H9 (cell line): ENCODE measurements at regions not wholly inside any gene's neighbourhood (a gene's known extent, or its start where the extent isn't known, plus 50 kb on each side); places are given as distances from the start of the nearest gene placed in this dataset.

Experiments used
- DNase-seq: peaks from one replicate; pipeline ENCODE4 v3.0.0-alpha.2; 2017
- H2AFZ ChIP-seq: one replicate; pipeline ENCODE4 v1.6.1; 2013; ENCODE audit warnings: mild to moderate bottlenecking, low read length, control low read depth, moderate library complexity
- H2AK5ac ChIP-seq: 2 replicates; pipeline ENCODE4 v1.6.1; 2013; ENCODE audit warnings: low read length, control low read depth, mixed read lengths; ENCODE audit not compliant: insufficient read length
- H2BK120ac ChIP-seq: one replicate; pipeline ENCODE4 v1.6.1; 2013; ENCODE audit warnings: low read depth, mild to moderate bottlenecking, low read length, control low read depth, inconsistent platforms; ENCODE audit not compliant: poor library complexity, severe bottlenecking
- H2BK12ac ChIP-seq: 2 replicates; pipeline ENCODE4 v1.6.1; 2013; ENCODE audit warnings: low read length, control low read depth, mixed read lengths, low read depth; ENCODE audit not compliant: insufficient read length
- H2BK15ac ChIP-seq: 2 replicates; pipeline ENCODE4 v1.6.1; 2013; ENCODE audit warnings: low read depth, low read length, control low read depth
- H2BK20ac ChIP-seq: one replicate; pipeline ENCODE4 v1.6.1; 2013; ENCODE audit warnings: low read depth, mild to moderate bottlenecking, low read length, control low read depth, inconsistent platforms; ENCODE audit not compliant: poor library complexity, severe bottlenecking
- H2BK5ac ChIP-seq: 2 replicates; pipeline ENCODE4 v1.6.1; 2013; ENCODE audit warnings: low read length, control low read depth, mixed read lengths; ENCODE audit not compliant: insufficient read length
- H3K14ac ChIP-seq: 2 replicates; pipeline ENCODE4 v1.6.1; 2013; ENCODE audit warnings: low read length, control low read depth; ENCODE audit not compliant: insufficient read depth
- H3K18ac ChIP-seq: 2 replicates; pipeline ENCODE4 v1.6.1; 2013; ENCODE audit warnings: low read depth, mild to moderate bottlenecking, mixed read lengths, low read length, control low read depth; ENCODE audit not compliant: insufficient read length
- H3K23ac ChIP-seq: 2 replicates; pipeline ENCODE4 v1.6.1; 2013; ENCODE audit warnings: low read length, control low read depth, mixed read lengths, low read depth; ENCODE audit not compliant: insufficient read length
- H3K23me2 ChIP-seq: 2 replicates; pipeline ENCODE4 v1.6.1; 2013; ENCODE audit warnings: low read depth, mild to moderate bottlenecking, mixed read lengths, low read length, control low read depth; ENCODE audit not compliant: insufficient read length, poor library complexity, severe bottlenecking
- H3K27ac ChIP-seq: 2 replicates; pipeline ENCODE4 v1.5.1; 2013; ENCODE audit warnings: low read length, control low read depth, mixed read lengths, low read depth; ENCODE audit not compliant: insufficient read length
- H3K27me3 ChIP-seq: 2 replicates; pipeline ENCODE4 v1.6.1; 2013; ENCODE audit warnings: low read length, control low read depth, inconsistent platforms; ENCODE audit not compliant: insufficient read depth
- H3K4ac ChIP-seq: 2 replicates; pipeline ENCODE4 v1.6.1; 2013; ENCODE audit warnings: low read depth, mild to moderate bottlenecking, control low read depth, inconsistent platforms, low read length, moderate library complexity
- H3K4me1 ChIP-seq: 2 replicates; pipeline ENCODE4 v1.6.1; 2013; ENCODE audit warnings: low read length, control low read depth, inconsistent platforms; ENCODE audit not compliant: insufficient read depth
- H3K4me2 ChIP-seq: 2 replicates; pipeline ENCODE4 v1.6.1; 2013; ENCODE audit warnings: low read length, control low read depth, mixed read lengths; ENCODE audit not compliant: insufficient read length, insufficient read depth
- H3K56ac ChIP-seq: 2 replicates; pipeline ENCODE4 v1.6.1; 2013; ENCODE audit warnings: low read depth, mild to moderate bottlenecking, mixed read lengths, low read length, control low read depth; ENCODE audit not compliant: insufficient read length
- H3K79me1 ChIP-seq: 2 replicates; pipeline ENCODE4 v1.6.1; 2013; ENCODE audit warnings: low read depth, mild to moderate bottlenecking, moderate library complexity, low read length, control low read depth, inconsistent platforms; ENCODE audit not compliant: insufficient read depth, poor library complexity, severe bottlenecking
- H3K79me2 ChIP-seq: 2 replicates; pipeline ENCODE4 v1.6.1; 2013; ENCODE audit warnings: low read length, control low read depth, inconsistent platforms; ENCODE audit not compliant: insufficient read depth
- H3K9ac ChIP-seq: 2 replicates; pipeline ENCODE4 v1.6.1; 2013; ENCODE audit warnings: low read length, control low read depth, mixed read lengths; ENCODE audit not compliant: insufficient read length; ENCODE audit errors: extremely low read depth
- H3K9me3 ChIP-seq: one replicate; pipeline ENCODE4 v1.6.1; 2013; ENCODE audit warnings: low read depth, low read length, inconsistent platforms; ENCODE audit not compliant: control insufficient read depth
- H3T11ph ChIP-seq: one replicate; pipeline ENCODE4 v1.6.1; 2013; ENCODE audit warnings: mild to moderate bottlenecking, low read length, control low read depth, inconsistent platforms
- H4K20me1 ChIP-seq: one replicate; pipeline ENCODE4 v1.6.1; 2013; ENCODE audit not compliant: control insufficient read depth, insufficient read length, insufficient read depth
- H4K5ac ChIP-seq: 2 replicates; pipeline ENCODE4 v1.6.1; 2013; ENCODE audit warnings: low read depth, mild to moderate bottlenecking, mixed read lengths, low read length, control low read depth; ENCODE audit not compliant: insufficient read length
- H4K8ac ChIP-seq: replicated peaks from 2 replicates; pipeline ENCODE4 v1.6.1; 2013; ENCODE audit warnings: low read length, control low read depth, mixed read lengths, low read depth; ENCODE audit not compliant: insufficient read length
- H4K91ac ChIP-seq: 2 replicates; pipeline ENCODE4 v1.6.1; 2013; ENCODE audit warnings: low read depth, mild to moderate bottlenecking, moderate library complexity, mixed read lengths, low read length, control low read depth; ENCODE audit not compliant: insufficient read length
- H3K27ac Mint-ChIP-seq, 3 experiments: 2 replicates in 2 of 3; 3 replicates in 1 of 3; pipeline ENCODE4 v1.8.0; 2020 to 2021; ENCODE audit warnings: mixed read lengths in 3 of 3, mild to moderate bottlenecking in 1 of 3, moderate library complexity in 1 of 3
- H3K27me3 Mint-ChIP-seq: 2 replicates; pipeline ENCODE4 v1.8.0; 2021; ENCODE audit warnings: low read depth, mild to moderate bottlenecking, moderate library complexity, mixed read lengths
- H3K36me3 Mint-ChIP-seq, 3 experiments: 2 replicates in 2 of 3; 3 replicates in 1 of 3; pipeline ENCODE4 v1.8.0; 2020 to 2021; ENCODE audit warnings: low read depth in 3 of 3, mixed read lengths in 3 of 3; ENCODE audit not compliant: insufficient read depth in 1 of 3
- H3K4me1 Mint-ChIP-seq, 2 experiments: 2 replicates each; pipeline ENCODE4 v1.8.0; 2020; ENCODE audit warnings: mixed read lengths in 2 of 2
- H3K4me3 Mint-ChIP-seq, 2 experiments: 2 replicates in 1 of 2; 3 replicates in 1 of 2; pipeline ENCODE4 v1.8.0; 2020 to 2021; ENCODE audit warnings: mild to moderate bottlenecking in 2 of 2, mixed read lengths in 2 of 2, moderate library complexity in 1 of 2
- H3K9me3 Mint-ChIP-seq, 2 experiments: 2 replicates in 1 of 2; 3 replicates in 1 of 2; pipeline ENCODE4 v1.8.0; 2020; ENCODE audit warnings: mild to moderate bottlenecking in 2 of 2, mixed read lengths in 2 of 2, moderate library complexity in 1 of 2
- CTCF ChIP-seq: fragments of 200-600 bp; sonication (generic); conservative IDR thresholded peaks from 3 replicates; pipeline ENCODE4 v1.8.0; 2021; ENCODE audit warnings: antibody characterized with exemption, mild to moderate bottlenecking
- WGBS: extraction: QIAGEN DNeasy Blood & Tissue Kit; methylation state at CpG from one replicate; pipeline ENCODE4 v1.1.7; 2013; ENCODE audit warnings: missing lambda C conversion rate, low lambda C conversion rate, mixed read lengths; ENCODE audit not compliant: insufficient read length; ENCODE audit errors: extremely low coverage; 5-methylcytosine and 5-hydroxymethylcytosine counted together

GRCh38 chr6:50301307-50301706, 251.6 kb upstream of the DEFB112 start:
- Histone ChIP-seq H3K4me1 (no peaks in the 10 kb centered on the region), H3K56ac (no peak overlapping the region), H2AFZ (no peak overlapping the region), H3K9me3 (no peaks in the 10 kb centered on the region), H3K4ac (no peak overlapping the region), H3K79me2 (no peaks in the 10 kb centered on the region), H4K91ac (no peak overlapping the region), H2BK120ac (no peak overlapping the region), H3K27ac (no peak overlapping the region), H4K20me1 (no peaks in the 10 kb centered on the region), H3K4me2 (no peak overlapping the region), H2BK12ac (no peak overlapping the region), H3K9ac (no peak overlapping the region), H2BK15ac (no peak overlapping the region), H3T11ph (no peak overlapping the region), H4K5ac (no peak overlapping the region), H3K14ac (no peak overlapping the region), H2BK20ac (no peak overlapping the region), H3K18ac (no peak overlapping the region), H3K27me3 (no peaks in the 10 kb centered on the region), H3K23ac (no peak overlapping the region), H2BK5ac (no peak overlapping the region), H3K23me2 (no peaks in the 10 kb centered on the region), H4K8ac (no peak overlapping the region), H3K79me1 (no peaks in the 10 kb centered on the region), H2AK5ac (no peak overlapping the region)
- DNase-seq: no peak
- Mint-ChIP-seq H3K4me3 (no peak overlapping the region), H3K36me3 (no peaks in the 10 kb centered on the region; a peak in 2 of 7 replicates), H3K4me1 (no peaks in the 10 kb centered on the region), H3K27ac (no peak overlapping the region), H3K27me3 (no peaks in the 10 kb centered on the region), H3K9me3 (no peaks in the 10 kb centered on the region)
- no CpG with 5 or more reads among the region's 2 CpGs for WGBS
- no peak for TF ChIP-seq CTCF
